ENCODE measurements at regions not wholly inside any gene's neighbourhood (a gene's known extent, or its start where the extent isn't known, plus 50 kb on each side); places are given as distances from the start of the nearest gene placed in this dataset.

- no peak overlapping the region for H2AFZ ChIP-seq (ENCODE audit: low read depth, low read length)
- TF ChIP-seq MXI1 (conservative IDR thresholded peaks at IDR 0.05; ENCODE audit: poor library complexity, severe bottlenecking) (no peak), EP300 (conservative IDR thresholded peaks at IDR 0.05; ENCODE audit: poor library complexity, severe bottlenecking) (no peak), SMC3 (conservative IDR thresholded peaks at IDR 0.05; ENCODE audit: poor library complexity) (no peak), POLR2AphosphoS5 (IDR thresholded peaks at IDR 0.05) (no peak), TAF1 (IDR thresholded peaks at IDR 0.05; ENCODE audit: low read depth) (no peak), EZH2 (IDR thresholded peaks at IDR 0.05; ENCODE audit: borderline replicate concordance, insufficient read depth, low read length, poor library complexity, severe bottlenecking) (no peak), RAD21 (conservative IDR thresholded peaks at IDR 0.05) (no peak), REST (IDR thresholded peaks at IDR 0.05; ENCODE audit: borderline replicate concordance) (no peak), CTCF (IDR thresholded peaks at IDR 0.05; ENCODE audit: poor library complexity, severe bottlenecking) (no peak)
- H3K27ac ChIP-seq (ENCODE audit: low read length), result no peak overlapping the region
- no peaks in the 10 kb centered on the region for H3K36me3 ChIP-seq (ENCODE audit: insufficient read depth, low read length)
- H3K4me2 ChIP-seq (ENCODE audit: low read length), result no peak overlapping the region
- H3K27me3 ChIP-seq (ENCODE audit: insufficient read depth, low read depth, low read length), result no peaks in the 10 kb centered on the region
- H3K79me2 ChIP-seq (replicated peaks; ENCODE audit: insufficient read depth, low read length), result no peaks in the 10 kb centered on the region
- no peak overlapping the region for H3K9ac ChIP-seq (ENCODE audit: low read length)
- no peaks in the 10 kb centered on the region for H3K9me3 ChIP-seq (ENCODE audit: low read length)
- no peak overlapping the region for H3K4me3 ChIP-seq (ENCODE audit: low read length)
- no peaks in the 10 kb centered on the region for H3K9me2 ChIP-seq (ENCODE audit: insufficient read depth, low read length)
- H3F3A ChIP-seq (ENCODE audit: insufficient read depth, low read length, poor library complexity, severe bottlenecking), result no peaks in the 10 kb centered on the region
- no peaks in the 10 kb centered on the region for H4K20me1 ChIP-seq (ENCODE audit: insufficient read depth)
Observed at GRCh38 chr11:42315846-42316245, 856.4 kb upstream of the LRRC4C start.

- Histone ChIP-seq H3K27ac (ENCODE audit: low read length) (no peak overlapping the region), H3K4me3 (ENCODE audit: low read length) (no peak overlapping the region), H2AFZ (ENCODE audit: low read depth, low read length) (no peak overlapping the region), H3F3A (ENCODE audit: insufficient read depth, low read length, poor library complexity, severe bottlenecking) (no peaks in the 10 kb centered on the region), H3K9me3 (ENCODE audit: low read length) (no peaks in the 10 kb centered on the region), H3K9ac (ENCODE audit: low read length) (no peak overlapping the region), H3K4me2 (ENCODE audit: low read length) (no peak overlapping the region), H3K27me3 (ENCODE audit: insufficient read depth, low read depth, low read length) (no peaks in the 10 kb centered on the region), H3K36me3 (ENCODE audit: insufficient read depth, low read length) (no peaks in the 10 kb centered on the region), H4K20me1 (ENCODE audit: insufficient read depth) (no peaks in the 10 kb centered on the region), H3K79me2 (replicated peaks; ENCODE audit: insufficient read depth, low read length) (no peaks in the 10 kb centered on the region), H3K9me2 (ENCODE audit: insufficient read depth, low read length) (no peaks in the 10 kb centered on the region)
- TF ChIP-seq TAF1 (IDR thresholded peaks at IDR 0.05; ENCODE audit: low read depth), result no peak
- no peak for TF ChIP-seq MXI1 (conservative IDR thresholded peaks at IDR 0.05; ENCODE audit: poor library complexity, severe bottlenecking)
- no peak for TF ChIP-seq POLR2AphosphoS5 (IDR thresholded peaks at IDR 0.05)
- no peak for TF ChIP-seq RAD21 (conservative IDR thresholded peaks at IDR 0.05)
- TF ChIP-seq SMC3 (conservative IDR thresholded peaks at IDR 0.05; ENCODE audit: poor library complexity), result no peak
- TF ChIP-seq EP300 (conservative IDR thresholded peaks at IDR 0.05; ENCODE audit: poor library complexity, severe bottlenecking), result no peak
- TF ChIP-seq REST (IDR thresholded peaks at IDR 0.05; ENCODE audit: borderline replicate concordance), result no peak
- TF ChIP-seq EZH2 (IDR thresholded peaks at IDR 0.05; ENCODE audit: borderline replicate concordance, insufficient read depth, low read length, poor library complexity, severe bottlenecking), result no peak
- no peak for TF ChIP-seq CTCF (IDR thresholded peaks at IDR 0.05; ENCODE audit: poor library complexity, severe bottlenecking)
Observed at GRCh38 chr11:42319921-42320320, 860.5 kb upstream of the LRRC4C start.
